DOHH2 (cell line): ENCODE measurements at regions not wholly inside any gene's neighbourhood (a gene's known extent, or its start where the extent isn't known, plus 50 kb on each side); places are given as distances from the start of the nearest gene placed in this dataset.

ENCODE experiments used
- EZH2phosphoT487 ChIP-seq: fragments of 200-600 bp; sonication (generic); IDR thresholded peaks from 2 replicates; pipeline ENCODE4 v1.6.1; 2017; ENCODE audit warnings: borderline replicate concordance, mild to moderate bottlenecking, antibody characterized with exemption, low read length, moderate library complexity, mixed read lengths
- TF ChIP-seq, protein P1 (sequence below): fragments of 200-600 bp; sonication (generic); IDR thresholded peaks from one replicate; pipeline ENCODE4 v1.5.1; 2014; ENCODE audit warnings: antibody characterized with exemption, mild to moderate bottlenecking, low read depth, low read length; ENCODE audit not compliant: poor library complexity, severe bottlenecking

DNA sequence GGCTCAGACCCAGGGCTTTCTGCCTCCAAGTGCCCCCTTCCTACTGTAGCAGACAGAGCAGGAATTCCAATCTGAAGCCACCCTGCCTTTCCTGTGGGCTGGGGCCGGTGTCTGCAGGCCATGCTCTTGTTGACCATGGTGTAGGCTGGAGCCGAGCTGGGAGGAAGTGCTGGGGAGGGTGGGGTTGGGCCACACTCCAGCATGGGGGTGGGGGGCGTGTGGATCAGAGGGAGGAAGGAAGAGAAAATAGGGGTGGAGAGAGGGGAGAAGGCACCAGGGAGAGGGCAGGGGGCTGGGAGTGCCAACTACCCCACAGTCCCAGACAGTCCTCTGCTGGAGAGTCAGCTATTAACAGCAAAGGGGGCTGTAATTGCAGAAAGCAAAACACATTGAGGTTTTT is 54.3 kb upstream of the JPH3 start:
- TF ChIP-seq, protein P1, sequence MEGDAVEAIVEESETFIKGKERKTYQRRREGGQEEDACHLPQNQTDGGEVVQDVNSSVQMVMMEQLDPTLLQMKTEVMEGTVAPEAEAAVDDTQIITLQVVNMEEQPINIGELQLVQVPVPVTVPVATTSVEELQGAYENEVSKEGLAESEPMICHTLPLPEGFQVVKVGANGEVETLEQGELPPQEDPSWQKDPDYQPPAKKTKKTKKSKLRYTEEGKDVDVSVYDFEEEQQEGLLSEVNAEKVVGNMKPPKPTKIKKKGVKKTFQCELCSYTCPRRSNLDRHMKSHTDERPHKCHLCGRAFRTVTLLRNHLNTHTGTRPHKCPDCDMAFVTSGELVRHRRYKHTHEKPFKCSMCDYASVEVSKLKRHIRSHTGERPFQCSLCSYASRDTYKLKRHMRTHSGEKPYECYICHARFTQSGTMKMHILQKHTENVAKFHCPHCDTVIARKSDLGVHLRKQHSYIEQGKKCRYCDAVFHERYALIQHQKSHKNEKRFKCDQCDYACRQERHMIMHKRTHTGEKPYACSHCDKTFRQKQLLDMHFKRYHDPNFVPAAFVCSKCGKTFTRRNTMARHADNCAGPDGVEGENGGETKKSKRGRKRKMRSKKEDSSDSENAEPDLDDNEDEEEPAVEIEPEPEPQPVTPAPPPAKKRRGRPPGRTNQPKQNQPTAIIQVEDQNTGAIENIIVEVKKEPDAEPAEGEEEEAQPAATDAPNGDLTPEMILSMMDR: no peak
- no peak for TF ChIP-seq EZH2phosphoT487
